Spleen (tissue), 11 donors: ENCODE measurements at regions not wholly inside any gene's neighbourhood (a gene's known extent, or its start where the extent isn't known, plus 50 kb on each side); places are given as distances from the start of the nearest gene placed in this dataset.
A peak's percentile ranks its signal among the peaks of the same experiment; 100 is the strongest.

ENCODE experiments used
- DNase-seq: peaks from one replicate; pipeline ENCODE4 v3.0.0-alpha.2; 2020
- H3K27ac ChIP-seq, 8 donors: fragments of 200-600 bp; sonication (generic) in 7 of 8; 1 replicate in 4 of 8; 2 replicates in 4 of 8; pipeline versions ENCODE4 v1.5.0 to v1.8.0; 2016 to 2021; ENCODE audit warnings: inconsistent platforms in 4 of 8, mild to moderate bottlenecking in 4 of 8, moderate library complexity in 1 of 8
- H3K27me3 ChIP-seq, 7 donors: fragments of 200-600 bp; sonication (generic) in 6 of 7; replicated peaks in 1 of 7; 1 replicate in 4 of 7; 2 replicates in 3 of 7; pipeline versions ENCODE4 v1.5.0 to v1.8.0; 2016 to 2021; ENCODE audit warnings: inconsistent platforms in 3 of 7, mild to moderate bottlenecking in 1 of 7
- H3K36me3 ChIP-seq, 6 donors: fragments of 200-600 bp; sonication (generic) in 5 of 6; 1 replicate in 4 of 6; 2 replicates in 2 of 6; pipeline versions ENCODE4 v1.5.0 to v1.8.0; 2016 to 2021; ENCODE audit warnings: inconsistent platforms in 2 of 6
- H3K4me1 ChIP-seq, 6 donors: fragments of 200-600 bp; sonication (generic) in 5 of 6; 1 replicate in 3 of 6; 2 replicates in 3 of 6; pipeline versions ENCODE4 v1.5.0 to v1.8.0; 2016 to 2021; ENCODE audit warnings: inconsistent platforms in 3 of 6
- H3K4me3 ChIP-seq, 8 donors: fragments of 200-600 bp; sonication (generic) in 7 of 8; 1 replicate in 4 of 8; 2 replicates in 4 of 8; pipeline versions ENCODE4 v1.5.0 to v1.8.0; 2016 to 2021; ENCODE audit warnings: inconsistent platforms in 4 of 8, mild to moderate bottlenecking in 4 of 8, moderate library complexity in 2 of 8
- H3K9me3 ChIP-seq, 8 donors: fragments of 200-600 bp; sonication (generic) in 7 of 8; 1 replicate in 4 of 8; 2 replicates in 4 of 8; pipeline versions ENCODE4 v1.5.0 to v1.8.0; 2016 to 2021; ENCODE audit warnings: inconsistent platforms in 4 of 8
- CTCF ChIP-seq, 11 experiments: fragments of 200-600 bp in 7 of 11; fragments of 450-650 bp in 4 of 11; sonication (generic) in 4 of 11; IDR thresholded peaks in 8 of 11; conservative IDR thresholded peaks in 3 of 11; 1 replicate in 7 of 11; 2 replicates in 4 of 11; pipeline versions ENCODE4 v1.4.0 to v1.8.0; 2016 to 2021; ENCODE audit warnings: antibody characterized with exemption in 11 of 11, inconsistent platforms in 4 of 11, mild to moderate bottlenecking in 1 of 11
- POLR2A ChIP-seq, 3 donors: fragments of 450-650 bp; IDR thresholded peaks; one replicate each; pipeline ENCODE4 v1.5.1; 2017; ENCODE audit warnings: antibody characterized with exemption in 3 of 3, mild to moderate bottlenecking in 1 of 3
- POLR2AphosphoS5 ChIP-seq, 3 donors: sonication (generic); formaldehyde crosslinking; IDR thresholded peaks; one replicate each; pipeline ENCODE4 v1.5.1; 2017; ENCODE audit warnings: antibody characterized with exemption in 3 of 3
- WGBS, 5 donors: extraction: QIAGEN DNeasy Blood & Tissue Kit in 3 of 5; methylation state at CpG; one replicate each; pipeline versions ENCODE4 v1.1.5 to v1.1.7; 2013 to 2018; 5-methylcytosine and 5-hydroxymethylcytosine counted together
- intact Hi-C: fragments of 100-400 bp; cut with DNase I; formaldehyde crosslinking; loops from one replicate; pipeline ENCODE4 v1.15.0; 2023; ENCODE audit warnings: low total_unique reads
- donor health status: healthy with polysubstance abuse.
- donor health status: DM: no; HTN: no; CAD: no; lungs with moderate emphysema.
- donor health status: DM: no; HTN: no; CAD: no.
- donor health status: Bipolar disorder and iron deficiency.
- donor health status: healthy.
- donor health status: DM: no; HTN: no; CAD: no.
- donor health status: DM: yes; HTN: yes; CAD: no.

GRCh38 chr22:17307566-17307965 lies 61.7 kb upstream of the CECR2 start:
- intact Hi-C loops = loop anchor here (10.0 kb wide), 1 partner anchor 57 kb away; the partner anchor contains the start of gene CECR2
- DNase-seq = no peak
- H3K36me3 ChIP-seq = no peaks in the 10 kb centered on the region
- peaks cover 6 to 16% (median 11%) of the 10 kb centered on the region in 6 donors for H3K4me1 ChIP-seq
- no peak overlapping the region for H3K27ac ChIP-seq
- no peak overlapping the region for H3K4me3 ChIP-seq
- no peaks in the 10 kb centered on the region for H3K9me3 ChIP-seq
- WGBS, 5 donors = 83 to 92% (median 88%) methylated on average over 9 of the region's 9 CpGs
- TF ChIP-seq POLR2A (IDR thresholded peaks at IDR 0.05) = no peak
- TF ChIP-seq CTCF (IDR thresholded peaks at IDR 0.05 in 8 of 11, conservative IDR thresholded peaks at IDR 0.05 in 3 of 11) = no peak
- no peak for TF ChIP-seq POLR2AphosphoS5 (IDR thresholded peaks at IDR 0.05)
- H3K27me3 ChIP-seq = no peaks in the 10 kb centered on the region

GRCh38 chr22:17305076-17305475 lies 64.2 kb upstream of the CECR2 start:
- Histone ChIP-seq H3K27ac (no peak overlapping the region), H3K4me1 (peaks cover 6 to 16% (median 11%) of the 10 kb centered on the region in 6 donors), H3K4me3 (no peak overlapping the region), H3K36me3 (no peaks in the 10 kb centered on the region), H3K27me3 (no peaks in the 10 kb centered on the region), H3K9me3 (no peaks in the 10 kb centered on the region)
- DNase-seq = peak; percentile 54
- 76 to 99% (median 92%) methylated on average over 5 of the region's 5 CpGs for WGBS, 5 donors
- intact Hi-C loops = loop anchor here (10.0 kb wide), 1 partner anchor 60 kb away; the partner anchor contains the start of gene CECR2
- no peak for TF ChIP-seq POLR2A (IDR thresholded peaks at IDR 0.05)
- no peak for TF ChIP-seq CTCF (IDR thresholded peaks at IDR 0.05 in 8 of 11, conservative IDR thresholded peaks at IDR 0.05 in 3 of 11)
- TF ChIP-seq POLR2AphosphoS5 (IDR thresholded peaks at IDR 0.05) = no peak

GRCh38 chr22:17303840-17304779 lies 65.2 kb upstream of the CECR2 start:
- Histone ChIP-seq H3K27ac (peak overlapping the region in 1 of 8 donors; percentile 10), H3K27me3 (no peaks in the 10 kb centered on the region), H3K4me3 (no peak overlapping the region), H3K9me3 (no peaks in the 10 kb centered on the region), H3K4me1 (peaks cover 6 to 16% (median 11%) of the 10 kb centered on the region in 6 donors), H3K36me3 (no peaks in the 10 kb centered on the region)
- no peak for TF ChIP-seq POLR2A (IDR thresholded peaks at IDR 0.05)
- peak in 1 of 3 donors; percentile 31 for TF ChIP-seq POLR2AphosphoS5 (IDR thresholded peaks at IDR 0.05)
- DNase-seq = peak; percentile 79
- 66 to 70% (median 67%) methylated on average over 21 of the region's 21 CpGs for WGBS, 5 donors
- intact Hi-C loops = loop anchor here (10.0 kb wide), 1 partner anchor 61 kb away; the partner anchor contains the start of gene CECR2

- TF ChIP-seq POLR2AphosphoS5 (IDR thresholded peaks at IDR 0.05) (no peak), POLR2A (IDR thresholded peaks at IDR 0.05) (no peak), CTCF (IDR thresholded peaks at IDR 0.05 in 8 of 11, conservative IDR thresholded peaks at IDR 0.05 in 3 of 11) (no peak)
- peaks cover 6 to 16% (median 11%) of the 10 kb centered on the region in 6 donors for H3K4me1 ChIP-seq
These were observed 65.8 kb upstream of the CECR2 start for GRCh38 chr22:17303441-17303839.

More at GRCh38 chr22:17303441-17303839, 65.8 kb upstream of the CECR2 start:
- Histone ChIP-seq H3K27ac (no peak overlapping the region), H3K27me3 (no peaks in the 10 kb centered on the region), H3K36me3 (no peaks in the 10 kb centered on the region), H3K9me3 (no peaks in the 10 kb centered on the region), H3K4me3 (no peak overlapping the region)
- intact Hi-C loops = loop anchor here (10.0 kb wide), 1 partner anchor 61 kb away; the partner anchor contains the start of gene CECR2
- 86 to 96% (median 92%) methylated on average over 15 of the region's 15 CpGs for WGBS, 5 donors
- peak; percentile 68 for DNase-seq
